Activated CD8-positive, alpha-beta memory T cell treated with anti-CD3 and anti-CD28 coated beads for 1 hour (primary cell): ENCODE measurements at regions not wholly inside any gene's neighbourhood (a gene's known extent, or its start where the extent isn't known, plus 50 kb on each side); places are given as distances from the start of the nearest gene placed in this dataset.

Experiments used
- DNase-seq, 2 donors: peaks; one replicate each; pipeline ENCODE4 v3.0.0-alpha.2; 2020; ENCODE audit warnings: low read depth in 1 of 2; ENCODE audit errors: extremely low read depth in 1 of 2

DNA sequence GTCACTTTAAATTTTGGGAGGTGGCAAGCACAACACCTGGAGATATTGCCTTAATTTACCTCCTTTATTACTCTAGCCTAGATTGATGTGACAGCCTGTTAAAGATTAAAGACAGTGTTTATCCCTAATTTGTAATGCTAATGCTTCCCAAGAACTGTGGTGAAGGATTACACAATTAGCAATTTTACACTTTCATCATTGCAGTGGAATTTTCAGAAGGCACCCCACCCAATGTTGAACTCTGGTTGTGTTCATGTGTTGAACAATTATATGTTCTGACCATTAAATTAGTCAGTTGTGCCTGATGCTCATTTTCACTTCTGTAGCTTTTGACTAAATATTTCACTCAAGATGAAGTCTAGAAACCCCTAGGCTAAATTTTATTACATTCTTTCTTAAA, 317.1 kb upstream of the CWC22 start:
- DNase-seq: no peak

DNA sequence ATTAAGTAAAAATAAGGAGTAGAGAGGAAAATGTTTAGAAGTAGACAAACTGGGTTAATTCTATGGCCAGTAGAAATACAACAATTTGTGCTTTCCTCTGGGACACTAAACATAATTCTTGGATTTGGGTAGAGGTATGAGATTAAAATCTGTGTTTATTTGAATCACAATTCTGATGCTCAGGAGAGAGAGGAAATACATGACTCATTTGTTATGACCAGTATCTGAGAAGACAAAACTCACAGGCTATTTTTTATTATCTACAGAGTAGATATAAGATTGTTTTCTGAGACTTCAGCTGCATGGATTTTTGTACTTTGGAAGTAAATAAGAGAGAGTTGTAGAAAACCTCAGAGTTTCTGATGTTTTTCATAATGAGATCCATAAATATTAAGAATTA, 315.7 kb upstream of the CWC22 start:
- DNase-seq: no peak

DNA sequence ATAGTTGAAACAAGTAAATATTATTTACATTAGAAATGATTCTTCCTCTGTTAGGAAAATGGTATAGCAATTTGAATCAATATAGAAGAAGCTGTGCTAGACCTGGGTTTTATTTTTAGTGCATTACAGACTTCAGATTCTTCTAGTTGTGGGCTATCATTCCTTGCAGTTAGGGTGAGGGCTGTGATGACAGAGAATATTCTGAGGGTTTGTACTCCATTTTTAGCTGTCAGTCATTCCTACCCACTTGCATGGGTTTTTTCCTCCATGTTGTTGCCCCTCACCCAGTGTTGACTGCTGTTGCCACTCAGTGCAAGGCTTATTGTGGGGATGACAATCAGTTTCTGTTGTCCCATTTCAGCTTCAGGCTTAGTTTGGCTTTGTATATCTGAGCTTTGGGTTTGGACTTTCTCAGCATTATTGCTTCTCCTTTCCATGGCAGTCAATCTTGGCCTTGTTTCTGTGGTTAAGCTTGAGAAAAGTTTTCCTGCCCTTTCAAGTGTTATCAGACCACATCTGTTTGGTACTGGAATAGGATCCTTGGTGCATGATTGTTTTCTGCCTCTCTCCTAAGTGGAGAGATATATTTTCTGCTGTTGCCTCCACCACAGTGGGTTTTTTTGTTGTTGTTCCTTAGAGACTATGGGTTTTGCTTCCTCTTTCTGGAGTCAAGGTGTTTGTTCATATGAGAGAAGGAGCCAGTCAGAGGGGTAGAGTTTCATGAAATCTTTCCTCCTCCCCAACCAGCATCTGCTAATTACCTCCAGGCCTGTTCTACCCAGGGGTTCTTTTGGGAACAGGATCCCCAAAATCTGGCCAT, 312.7 kb upstream of the CWC22 start:
- DNase-seq: no peak

DNA sequence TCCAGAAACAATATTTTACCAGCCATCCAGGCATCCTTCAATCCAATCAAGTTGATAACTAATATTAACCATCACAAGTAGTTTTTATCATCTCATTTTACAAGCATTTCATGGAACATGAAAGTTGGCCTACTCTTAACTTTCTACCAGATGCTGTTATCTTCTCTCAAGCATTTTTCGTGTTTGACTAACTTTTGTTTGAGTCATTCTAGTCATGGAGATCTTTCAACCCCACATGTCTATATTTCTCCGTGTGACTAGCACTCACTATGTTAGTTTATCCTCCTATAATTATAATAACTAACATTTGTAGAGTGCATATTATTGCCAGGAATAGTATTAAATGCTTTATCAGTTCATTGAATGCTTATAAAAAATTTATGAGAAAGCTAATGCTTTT, 307.0 kb upstream of the CWC22 start:
- no peak for DNase-seq

DNA sequence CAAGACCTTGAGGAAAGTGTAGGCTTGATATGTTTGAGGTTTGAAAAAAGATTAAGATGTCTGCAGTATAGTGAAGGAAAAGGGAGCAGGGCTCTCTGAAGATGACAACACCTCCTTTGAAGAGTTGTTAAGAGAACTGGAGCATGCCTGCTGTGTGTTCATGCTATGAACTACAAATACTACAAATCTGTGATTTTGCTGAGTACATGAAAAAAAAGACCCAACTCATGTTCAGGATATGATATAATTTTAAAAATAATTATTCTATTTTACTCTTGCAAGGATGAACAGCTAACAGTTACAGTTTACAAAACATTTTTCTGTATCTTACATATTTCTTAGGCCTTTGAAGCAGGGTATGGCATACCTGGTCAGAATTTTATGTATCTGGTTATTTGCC, 305.4 kb upstream of the CWC22 start:
- no peak for DNase-seq

DNA sequence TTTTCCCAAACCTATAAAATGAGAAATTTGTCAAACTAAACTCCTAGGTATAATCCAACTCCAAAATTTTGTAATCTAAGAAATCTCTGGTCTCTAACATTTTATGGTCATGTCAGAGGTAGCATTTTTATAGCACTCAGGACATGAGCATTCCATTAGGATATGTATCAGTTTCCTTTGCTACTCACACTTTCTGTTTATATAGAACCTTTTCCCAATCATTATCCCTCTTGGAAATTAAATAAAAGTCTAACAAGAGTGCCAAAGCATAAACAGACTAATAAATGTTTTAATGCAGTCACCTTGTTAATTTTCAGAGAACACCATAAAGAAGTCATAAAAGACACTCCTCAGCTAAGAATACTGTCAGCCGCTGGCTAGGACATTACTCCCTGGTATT, 300.0 kb upstream of the CWC22 start:
- no peak for DNase-seq

DNA sequence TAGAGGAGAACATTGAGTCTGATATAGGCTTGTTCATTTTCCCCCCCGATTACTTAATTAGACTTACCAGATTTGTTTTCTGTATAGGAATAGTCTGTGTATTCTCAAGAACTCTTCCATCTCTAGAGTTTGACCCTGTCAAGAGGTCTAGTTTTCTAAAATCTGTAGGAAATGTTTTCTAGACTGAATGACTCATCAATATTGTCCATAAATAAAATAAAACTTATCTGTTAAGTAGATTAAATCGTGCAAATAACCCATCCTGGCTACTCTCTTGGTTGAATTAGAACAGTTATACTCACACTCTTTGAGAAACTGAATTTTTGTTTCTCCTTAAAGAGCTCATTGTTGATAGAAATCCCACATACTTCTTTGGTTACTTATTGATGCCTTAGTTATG, 299.2 kb upstream of the CWC22 start:
- no peak for DNase-seq

DNA sequence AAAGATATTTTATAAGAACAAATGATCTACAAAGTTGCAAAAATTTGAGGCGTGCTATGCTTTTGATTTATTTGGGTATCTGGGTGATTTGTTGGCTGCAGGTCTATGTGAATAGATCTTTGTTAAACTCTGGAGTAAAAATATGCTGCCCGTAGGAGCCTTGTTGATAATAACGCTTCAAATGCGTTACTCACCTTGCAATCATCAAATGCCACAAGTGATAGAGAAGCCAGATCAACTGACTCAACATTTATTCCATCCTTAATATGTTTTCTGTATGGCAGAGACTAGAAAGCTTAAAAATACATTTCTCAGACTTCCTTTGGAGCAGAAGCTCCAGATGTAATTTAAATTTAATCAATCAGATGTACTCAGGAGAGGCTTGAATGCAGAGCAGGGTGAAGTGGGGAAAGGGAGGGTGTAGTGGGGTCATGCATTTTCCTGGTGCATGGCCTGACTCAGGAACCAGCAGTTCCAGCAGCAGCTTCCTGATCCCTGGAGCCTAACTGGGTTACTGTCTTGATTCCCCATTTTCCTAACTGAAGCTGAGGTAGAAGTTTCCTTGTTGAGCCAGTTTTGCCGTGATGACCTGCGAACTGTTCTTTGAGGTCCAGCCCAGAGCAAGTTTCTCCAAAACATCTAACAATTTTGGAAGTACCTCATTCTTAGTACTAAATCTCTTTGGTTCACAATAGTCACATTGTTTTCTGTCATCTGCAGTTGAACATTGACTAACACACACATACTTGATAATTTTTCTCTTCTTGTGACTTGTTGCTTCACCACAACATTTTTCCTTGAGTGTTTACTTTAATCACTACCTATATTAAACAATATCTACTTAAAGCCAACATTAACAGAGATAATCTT, 284.7 kb upstream of the CWC22 start:
- DNase-seq: no peak

DNA sequence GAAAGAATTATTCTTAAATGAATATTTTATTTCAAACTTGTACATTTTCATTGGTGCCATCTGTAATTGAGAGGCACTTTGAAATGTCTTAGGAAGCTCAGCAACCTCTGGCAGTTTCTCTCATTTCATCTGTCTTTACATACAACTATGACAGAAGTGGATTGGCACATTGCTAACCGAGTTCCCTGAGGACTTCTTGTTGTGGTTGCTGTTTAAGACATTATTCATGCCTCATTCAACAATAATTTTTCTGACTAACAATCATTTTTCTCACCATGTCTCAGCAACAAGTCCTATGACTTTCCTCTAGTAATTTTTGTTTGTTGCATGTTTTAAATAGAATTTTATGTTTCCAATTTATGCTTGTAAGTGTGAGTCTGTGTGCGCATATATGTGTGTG, 284.0 kb upstream of the CWC22 start:
- no peak for DNase-seq

DNA sequence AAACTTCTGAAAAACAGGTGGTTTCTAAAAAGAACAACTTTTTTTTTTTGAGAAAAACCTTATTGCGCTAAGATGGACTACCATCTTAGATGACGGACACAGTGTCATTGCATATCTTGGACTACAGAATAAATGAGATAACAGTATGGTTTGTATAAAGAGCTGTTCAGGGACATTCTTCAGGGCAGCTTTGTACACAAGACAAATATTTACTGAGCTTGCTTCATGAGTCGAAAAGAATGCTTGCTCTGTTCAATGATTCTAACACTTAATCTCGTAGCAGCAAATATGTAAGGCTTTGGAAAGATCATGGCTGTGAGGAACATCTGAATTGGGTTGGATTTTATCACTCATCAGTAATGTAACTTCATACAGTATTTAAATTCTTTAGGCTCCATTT, 282.5 kb upstream of the CWC22 start:
- DNase-seq: no peak

DNA sequence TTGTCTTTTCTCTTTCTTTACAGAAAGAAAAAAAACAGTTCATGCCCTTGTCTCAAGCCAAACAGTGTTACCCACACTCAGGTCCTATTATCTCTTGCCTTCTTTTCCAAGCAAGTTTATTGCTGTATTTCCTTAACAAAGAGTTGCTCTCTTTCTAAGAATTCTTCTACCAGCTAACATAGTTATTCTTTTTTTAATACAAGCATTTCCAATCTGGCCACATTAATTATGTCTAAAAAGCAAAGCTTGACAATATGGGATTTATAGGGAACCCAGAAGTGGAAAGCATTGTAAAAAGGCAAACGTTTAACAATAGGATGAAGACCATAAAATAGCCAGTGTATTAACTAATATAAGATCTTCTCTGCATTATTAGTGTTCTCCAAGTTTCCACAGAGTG, 272.5 kb upstream of the CWC22 start:
- DNase-seq: no peak

DNA sequence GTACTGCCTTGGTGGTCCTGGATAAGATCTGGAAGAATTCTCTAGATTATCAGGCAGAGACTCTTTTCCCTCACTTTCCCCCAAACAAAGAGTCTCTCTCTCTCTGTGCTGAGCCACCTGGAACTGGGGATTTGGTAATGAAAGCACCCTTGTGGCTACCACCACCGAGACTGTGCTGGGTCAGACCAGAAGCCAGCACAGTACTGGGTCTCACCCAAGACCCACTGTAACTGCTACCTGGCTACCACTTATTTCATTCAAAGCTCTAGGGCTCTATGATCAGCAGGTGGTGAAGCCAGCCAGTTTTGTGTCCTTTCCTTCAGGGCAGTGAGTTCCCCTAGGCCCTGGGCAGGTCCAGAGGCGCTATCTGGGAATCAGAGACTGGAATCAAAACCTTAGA, 269.6 kb upstream of the CWC22 start:
- DNase-seq: no peak

DNA sequence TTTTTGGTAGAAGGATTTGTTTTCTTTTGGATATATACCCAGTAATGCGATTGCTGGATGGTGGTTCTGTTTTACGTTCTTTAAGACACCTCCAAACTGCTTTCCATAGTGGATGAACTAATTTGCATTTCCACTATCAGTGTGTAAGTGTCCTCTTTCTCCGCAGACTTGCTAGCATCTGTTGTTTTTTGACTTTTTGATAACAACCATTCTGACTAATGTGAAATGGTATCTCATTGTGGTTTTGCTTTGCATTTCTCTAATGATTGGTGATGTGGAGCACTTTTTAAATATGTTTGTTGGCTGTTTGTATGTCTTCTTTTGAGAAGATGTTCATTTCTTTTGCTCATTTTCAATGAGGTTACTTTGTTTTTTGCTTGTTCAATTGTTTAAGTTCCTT, 260.9 kb upstream of the CWC22 start:
- no peak for DNase-seq

DNA sequence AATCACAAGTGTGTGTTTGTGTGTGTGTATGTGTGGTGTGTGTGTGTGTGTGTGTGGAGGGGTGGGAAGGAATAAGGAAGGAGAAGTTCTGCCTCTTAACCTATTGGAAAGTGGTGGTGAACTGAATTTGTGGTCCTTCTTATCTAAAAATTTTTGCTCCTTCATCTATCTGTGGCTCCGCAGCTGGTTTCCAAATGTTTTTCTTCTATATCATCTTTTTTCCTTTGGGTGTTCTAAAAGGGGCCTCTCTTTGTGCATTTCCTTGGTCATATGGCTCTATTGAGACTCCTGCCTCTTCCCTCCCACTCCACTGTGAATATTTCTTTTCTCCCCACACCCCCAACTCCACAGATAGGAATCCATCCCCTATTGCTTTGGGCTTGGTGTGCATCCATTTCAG, 254.9 kb upstream of the CWC22 start:
- no peak for DNase-seq

DNA sequence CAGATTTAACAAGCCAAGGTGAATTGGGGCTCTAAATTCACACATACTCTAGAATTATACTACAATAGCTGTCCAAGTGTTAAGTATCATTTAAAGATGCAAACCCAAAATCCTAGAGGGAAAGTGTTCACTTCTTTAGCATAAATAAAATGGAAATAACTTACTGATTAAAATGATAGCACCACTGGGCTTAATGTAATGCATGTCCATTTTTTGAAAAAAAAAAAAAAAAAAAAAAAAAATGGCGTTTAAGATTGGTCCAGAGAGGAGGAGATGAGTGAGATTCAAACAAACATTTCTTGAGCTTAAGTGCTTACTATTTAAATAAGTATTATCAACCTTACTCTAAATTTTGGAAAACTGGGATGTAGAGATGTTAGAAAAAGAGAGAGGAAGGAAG, 251.5 kb upstream of the CWC22 start:
- DNase-seq: no peak

DNA sequence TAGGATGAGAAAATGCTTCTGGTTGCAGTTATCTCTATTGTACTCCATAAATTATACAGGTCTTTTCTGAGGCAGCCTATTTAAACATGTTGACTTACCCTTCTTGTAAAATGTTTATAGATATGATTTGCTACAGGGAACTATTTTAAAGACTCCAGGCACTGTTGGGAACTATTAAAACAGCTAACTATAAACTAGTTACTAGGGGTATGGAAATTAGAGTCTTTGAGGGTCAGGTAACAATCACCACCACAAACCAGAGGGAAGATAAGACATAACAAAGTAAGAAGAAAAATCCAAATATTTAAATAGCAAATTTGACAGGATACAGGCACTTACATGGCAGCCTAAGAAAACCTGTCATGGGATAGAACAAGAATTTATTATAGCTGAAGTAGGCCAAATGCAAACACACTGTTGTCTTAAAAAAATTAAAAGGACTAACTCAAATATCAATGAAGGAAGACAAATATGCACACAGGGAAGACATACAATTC, 251.0 kb upstream of the CWC22 start:
- DNase-seq: no peak

DNA sequence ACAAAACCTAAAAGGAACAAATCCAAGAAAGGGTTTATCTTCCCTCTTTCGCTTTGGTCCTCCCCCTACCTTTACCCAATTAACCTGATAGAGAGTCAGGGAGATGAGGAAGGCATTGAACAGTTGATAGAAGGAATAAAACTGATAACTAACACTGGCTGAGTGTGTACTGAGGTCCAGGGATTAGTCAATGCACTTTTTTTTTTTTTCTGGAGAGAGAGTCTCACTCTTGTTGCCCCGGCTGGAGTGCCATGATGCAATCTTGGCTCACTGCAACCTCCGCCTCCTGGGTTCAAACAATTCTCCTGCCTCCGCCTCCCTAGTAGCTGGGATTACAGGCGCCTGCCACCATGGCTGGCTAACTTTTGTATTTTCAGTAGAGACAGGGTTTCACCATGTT, 250.2 kb upstream of the CWC22 start:
- DNase-seq: no peak

DNA sequence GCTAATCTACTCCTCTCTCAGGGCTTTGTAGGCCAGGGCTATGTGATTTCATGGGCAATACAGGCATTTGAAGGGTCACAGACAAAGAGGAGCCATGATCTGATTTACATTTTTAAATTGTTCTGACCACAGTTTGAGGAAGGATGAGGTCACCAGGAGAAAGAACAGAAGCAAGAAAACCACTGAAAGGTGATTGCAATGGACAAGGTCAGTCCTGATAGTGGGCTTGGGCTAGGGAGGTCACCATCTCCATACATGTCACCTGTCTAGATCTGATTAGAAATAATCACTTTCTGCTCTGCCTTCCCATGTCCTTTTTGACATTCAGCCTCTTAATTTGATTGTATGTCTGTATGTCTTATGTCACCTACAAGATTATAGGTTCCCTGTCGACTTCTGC, 248.9 kb upstream of the CWC22 start:
- DNase-seq: no peak

DNA sequence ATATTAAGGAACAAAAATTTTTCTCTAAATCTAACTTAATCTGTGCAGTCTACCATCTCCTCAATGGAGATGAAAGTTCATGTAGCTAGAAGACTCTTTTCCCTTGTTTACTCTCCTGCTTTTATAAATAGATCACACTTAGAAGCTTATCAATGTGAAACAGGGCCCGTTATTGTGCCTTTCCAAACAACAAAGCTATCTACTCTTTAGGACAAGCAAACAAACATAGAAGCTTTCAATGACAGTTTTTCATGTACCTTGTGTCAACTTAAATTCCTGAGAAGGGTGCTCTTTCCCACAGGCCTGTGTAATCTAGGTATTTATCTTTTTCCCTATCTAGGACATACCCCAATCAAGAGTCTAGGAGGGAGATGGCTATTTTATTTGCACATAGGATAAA, 247.8 kb upstream of the CWC22 start:
- DNase-seq: no peak

DNA sequence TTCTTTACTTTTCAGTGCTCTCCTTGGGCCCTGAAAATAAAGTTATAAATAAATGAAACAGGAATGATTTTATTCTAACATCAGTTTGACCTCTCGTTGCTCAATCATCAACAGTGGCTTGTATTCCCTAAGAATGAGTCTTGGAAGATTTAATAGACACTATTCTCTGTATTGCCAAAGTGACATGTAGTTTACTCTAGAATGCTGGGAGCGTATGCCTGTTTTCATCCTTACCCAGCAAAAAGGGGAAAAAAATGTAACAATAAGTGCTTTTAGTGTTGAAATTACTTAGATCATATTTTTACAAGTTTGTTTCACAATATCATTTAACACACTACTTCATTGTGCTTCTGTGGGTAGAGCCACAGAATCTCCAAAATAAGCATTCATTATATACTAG, 240.6 kb upstream of the CWC22 start:
- DNase-seq: no peak

DNA sequence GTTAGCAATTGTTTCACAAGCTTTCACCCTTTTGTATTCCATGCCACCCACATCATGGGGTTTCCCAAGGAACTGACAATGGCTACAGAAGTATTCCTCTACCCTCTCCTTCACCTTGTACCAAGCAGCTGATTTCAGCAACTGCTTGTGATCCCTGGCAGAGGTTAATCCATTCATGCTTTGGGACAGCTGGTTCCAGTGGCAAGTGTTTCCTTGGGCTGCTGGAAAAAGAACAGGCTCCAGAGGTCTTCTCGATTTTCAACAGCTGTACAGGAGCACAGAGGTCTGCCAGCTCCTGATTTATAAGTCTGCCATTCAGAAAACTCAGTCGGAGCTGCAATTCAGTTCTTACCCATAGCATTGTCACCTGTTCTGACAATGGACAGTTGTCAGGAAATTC, 239.2 kb upstream of the CWC22 start:
- DNase-seq: no peak

DNA sequence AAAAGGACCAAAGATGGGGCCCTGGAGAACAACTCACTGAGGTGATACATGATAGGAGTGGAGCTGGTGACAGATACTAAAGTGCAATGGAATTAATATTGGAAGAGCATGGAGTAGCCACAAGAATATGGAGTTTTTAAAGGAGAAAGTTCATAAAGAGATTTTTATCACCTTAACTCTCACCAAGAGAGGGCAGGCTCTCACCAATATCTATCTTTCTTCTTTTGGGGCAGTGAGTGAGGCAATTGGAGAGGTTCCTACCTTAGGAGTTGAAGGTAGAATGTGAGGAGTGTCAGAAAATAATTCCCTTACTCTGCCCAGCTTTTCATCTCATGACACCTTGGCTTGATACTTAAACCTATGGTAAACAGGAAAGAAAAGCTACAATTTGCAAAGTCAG, 233.7 kb upstream of the CWC22 start:
- DNase-seq: no peak
